ENCODE measurements at regions not wholly inside any gene's neighbourhood (a gene's known extent, or its start where the extent isn't known, plus 50 kb on each side); places are given as distances from the start of the nearest gene placed in this dataset.
"Not testable (repeated sequence)": the region's sequence is repeated elsewhere in the genome, so short reads cannot be mapped to it uniquely, and the experiment has no call there.

DNA sequence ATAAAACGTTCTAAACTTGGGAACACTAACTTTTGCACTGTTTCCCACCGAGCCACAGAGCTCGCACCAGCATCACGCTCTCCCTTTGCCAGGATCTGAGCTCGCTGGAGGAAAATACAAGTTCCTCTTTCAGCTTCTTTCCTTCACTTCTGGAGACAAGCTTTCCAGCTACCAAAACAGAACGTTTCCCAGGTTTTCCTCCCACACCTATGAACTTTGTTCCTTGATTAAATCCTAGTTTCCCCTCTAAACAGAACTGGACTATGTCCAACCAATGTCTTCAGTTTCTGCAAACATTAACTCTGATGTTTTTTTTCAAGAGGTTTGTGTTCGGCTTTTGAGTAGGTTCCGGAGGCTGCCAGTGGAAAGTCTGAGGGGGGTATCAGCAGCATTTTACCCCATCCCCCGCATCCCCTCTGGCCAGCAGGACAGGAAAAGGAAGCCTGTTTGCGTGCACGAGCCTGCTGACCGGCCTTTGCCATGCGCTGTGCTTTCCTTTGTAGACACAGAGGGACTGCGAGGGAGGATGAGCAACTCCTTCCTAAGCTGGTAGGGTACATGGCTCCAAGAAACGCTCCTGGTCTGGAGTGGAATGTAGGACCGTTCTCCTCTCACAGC, 135.5 kb downstream of the LY86 start:
- in situ Hi-C loops (cut with HindIII; ENCODE audit: low sequenced_read_pairs), result loop anchor here (5.0 kb wide), 1 partner anchor 58 kb away; no protein-coding TSS in a partner anchor

DNA sequence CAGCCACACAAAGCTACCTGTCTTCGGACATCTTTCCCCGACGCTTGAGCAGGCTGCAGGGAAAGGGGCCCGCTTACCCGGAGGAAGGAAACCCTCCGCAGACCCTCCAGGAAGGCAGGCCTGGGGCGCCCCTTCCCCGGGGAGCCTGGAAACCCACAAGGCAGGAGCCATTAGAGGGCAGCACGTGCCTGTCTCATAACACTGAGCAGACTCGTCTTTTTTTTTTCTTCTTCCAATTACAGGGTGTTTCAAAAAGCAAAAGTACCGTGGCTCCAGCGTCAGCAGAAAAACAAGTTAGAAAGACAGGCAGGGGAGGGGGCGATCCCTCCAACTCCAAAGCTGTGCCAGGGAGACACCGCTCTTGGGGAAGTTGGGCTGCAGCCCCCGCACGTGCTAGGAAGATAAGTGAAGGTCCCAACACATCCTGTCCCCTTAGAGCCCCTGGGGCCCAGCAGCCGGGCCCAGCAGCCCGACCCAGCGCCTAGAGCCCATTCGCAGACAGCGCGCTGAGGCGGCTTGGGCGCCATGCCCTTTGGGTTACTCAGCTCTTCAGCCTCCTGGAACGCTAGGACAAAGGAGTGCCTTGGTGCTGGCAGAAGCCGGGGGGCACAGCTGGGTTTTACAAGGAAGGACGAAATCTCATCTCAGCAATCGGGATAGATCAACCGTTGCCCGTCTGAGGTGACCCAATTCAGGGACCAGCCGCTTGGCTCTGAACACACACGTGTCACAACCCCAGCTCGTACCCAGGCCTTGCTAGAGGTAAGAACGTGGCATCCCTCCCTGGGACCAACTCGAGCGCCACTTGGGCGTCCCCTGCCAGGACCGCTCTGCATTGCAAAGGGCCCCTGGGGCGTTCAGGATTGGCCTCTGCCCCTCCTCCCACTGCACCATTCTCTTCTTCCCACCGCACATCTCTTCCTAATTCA, 136.3 kb downstream of the LY86 start:
- in situ Hi-C loops (cut with HindIII; ENCODE audit: low sequenced_read_pairs), result loop anchor here (5.0 kb wide), 1 partner anchor 57 kb away; no protein-coding TSS in a partner anchor

DNA sequence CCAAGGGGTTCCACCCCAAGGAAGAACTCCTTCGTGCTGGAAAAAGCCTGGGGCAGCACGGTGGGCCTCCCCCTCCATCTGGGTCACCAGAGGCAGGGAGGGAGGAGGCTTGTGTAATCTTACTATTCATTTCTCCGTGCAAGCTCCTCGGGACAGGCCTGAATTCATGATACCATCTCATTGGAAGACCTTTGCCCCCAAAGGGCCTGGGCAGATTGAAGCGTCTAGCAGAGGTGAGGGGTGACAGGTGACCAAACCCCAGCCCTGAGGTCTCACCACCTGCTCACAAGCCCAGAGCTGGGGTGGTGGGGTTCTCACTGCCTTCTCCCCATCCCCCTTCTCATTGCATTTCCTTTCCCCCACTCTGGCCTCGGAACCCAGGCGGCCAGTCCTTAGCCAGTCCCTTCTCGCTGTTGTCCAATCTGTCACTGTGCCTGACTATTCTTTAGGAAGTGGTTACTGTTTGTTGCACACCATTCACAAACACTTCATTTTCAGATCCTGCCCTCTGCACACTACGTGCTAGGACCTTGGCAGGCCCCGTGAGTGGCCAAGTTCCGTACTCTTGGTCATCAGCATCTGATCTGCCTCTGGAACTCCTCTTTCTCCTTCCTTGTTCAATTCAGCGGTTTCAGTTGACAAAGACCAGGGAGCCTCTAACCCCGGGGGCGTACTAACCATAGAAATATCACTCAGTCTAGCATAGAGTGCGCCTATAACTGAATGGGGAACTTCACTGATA, 137.1 kb downstream of the LY86 start:
- in situ Hi-C loops (cut with HindIII; ENCODE audit: low sequenced_read_pairs), result no loop called here

DNA sequence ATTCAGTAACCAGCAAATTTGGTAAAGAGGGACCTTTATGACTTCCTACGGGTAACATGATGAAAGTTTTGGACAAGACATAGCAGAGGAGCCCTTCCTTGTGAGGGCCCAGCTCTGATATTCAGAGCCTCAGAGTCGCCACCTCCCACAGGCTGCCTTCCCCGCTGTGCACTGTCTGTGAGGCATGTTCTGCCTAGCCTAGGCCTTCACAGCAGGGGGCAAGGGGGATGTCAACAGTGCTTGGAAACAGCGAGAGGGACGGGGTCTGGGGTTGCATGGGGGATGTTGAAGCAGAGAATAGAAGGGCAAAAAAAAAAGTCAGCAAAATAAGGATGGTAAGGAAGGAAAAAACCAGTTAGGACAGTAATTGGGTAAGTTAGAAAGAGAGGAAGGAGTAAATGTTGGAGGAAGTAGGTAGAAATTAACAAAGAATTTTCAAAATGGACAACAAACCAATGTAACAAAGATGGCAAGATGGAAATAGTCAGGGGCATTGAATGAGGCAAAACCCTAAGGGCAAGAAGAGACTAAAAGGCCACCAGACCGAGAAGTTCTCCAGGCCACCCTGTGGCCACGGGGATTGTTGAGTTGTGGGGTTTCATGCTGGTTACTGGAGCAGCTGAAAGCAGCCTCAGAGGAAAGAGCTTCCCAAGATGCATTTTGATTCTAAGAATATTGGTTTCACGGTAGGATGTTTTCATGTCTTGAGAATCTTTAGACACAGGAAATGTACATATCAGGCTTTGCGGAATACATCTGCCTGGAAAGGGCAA, 139.8 kb downstream of the LY86 start:
- in situ Hi-C loops (cut with HindIII; ENCODE audit: low sequenced_read_pairs), result no loop called here

DNA sequence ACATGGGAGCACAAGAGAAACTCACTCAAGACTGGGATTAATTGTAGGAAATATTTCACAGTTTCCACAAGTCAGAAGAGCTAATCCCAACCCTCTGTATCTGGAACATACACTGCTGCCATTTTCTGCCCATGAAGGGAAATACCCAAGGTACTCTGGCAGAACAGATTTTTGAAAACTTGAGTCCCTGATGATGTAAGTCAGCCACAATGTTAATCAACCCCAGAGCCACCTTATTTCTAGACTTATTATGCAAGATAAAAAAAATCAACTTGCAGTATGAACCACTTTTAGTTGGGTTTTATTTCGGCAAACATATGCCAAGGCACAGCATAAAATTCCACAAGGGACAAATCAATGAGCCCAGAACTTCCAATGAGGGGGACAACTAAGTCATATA, 141.5 kb downstream of the LY86 start:
- in situ Hi-C loops (cut with HindIII; ENCODE audit: low sequenced_read_pairs), result no loop called here

DNA sequence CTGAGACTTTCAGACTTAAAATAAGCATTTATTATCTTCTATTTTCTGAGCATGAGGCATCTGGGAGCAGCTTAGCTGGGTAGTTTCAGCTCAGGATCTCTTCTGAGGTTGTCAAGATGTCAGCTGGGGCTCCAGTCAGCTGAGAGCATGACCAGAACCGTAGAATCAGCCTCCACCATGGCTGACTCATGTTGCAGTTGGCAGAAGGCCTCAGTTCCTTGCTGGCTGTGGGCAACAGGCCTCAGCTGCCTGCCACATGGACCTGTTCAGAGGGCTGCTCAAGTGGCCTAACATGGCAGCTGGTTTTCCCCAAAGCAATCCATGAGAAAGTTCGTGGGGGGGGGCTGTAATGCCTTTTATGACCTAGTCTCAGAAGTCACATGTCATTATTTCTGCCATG, 142.3 kb downstream of the LY86 start:
- in situ Hi-C loops (cut with HindIII; ENCODE audit: low sequenced_read_pairs), result no loop called here

DNA sequence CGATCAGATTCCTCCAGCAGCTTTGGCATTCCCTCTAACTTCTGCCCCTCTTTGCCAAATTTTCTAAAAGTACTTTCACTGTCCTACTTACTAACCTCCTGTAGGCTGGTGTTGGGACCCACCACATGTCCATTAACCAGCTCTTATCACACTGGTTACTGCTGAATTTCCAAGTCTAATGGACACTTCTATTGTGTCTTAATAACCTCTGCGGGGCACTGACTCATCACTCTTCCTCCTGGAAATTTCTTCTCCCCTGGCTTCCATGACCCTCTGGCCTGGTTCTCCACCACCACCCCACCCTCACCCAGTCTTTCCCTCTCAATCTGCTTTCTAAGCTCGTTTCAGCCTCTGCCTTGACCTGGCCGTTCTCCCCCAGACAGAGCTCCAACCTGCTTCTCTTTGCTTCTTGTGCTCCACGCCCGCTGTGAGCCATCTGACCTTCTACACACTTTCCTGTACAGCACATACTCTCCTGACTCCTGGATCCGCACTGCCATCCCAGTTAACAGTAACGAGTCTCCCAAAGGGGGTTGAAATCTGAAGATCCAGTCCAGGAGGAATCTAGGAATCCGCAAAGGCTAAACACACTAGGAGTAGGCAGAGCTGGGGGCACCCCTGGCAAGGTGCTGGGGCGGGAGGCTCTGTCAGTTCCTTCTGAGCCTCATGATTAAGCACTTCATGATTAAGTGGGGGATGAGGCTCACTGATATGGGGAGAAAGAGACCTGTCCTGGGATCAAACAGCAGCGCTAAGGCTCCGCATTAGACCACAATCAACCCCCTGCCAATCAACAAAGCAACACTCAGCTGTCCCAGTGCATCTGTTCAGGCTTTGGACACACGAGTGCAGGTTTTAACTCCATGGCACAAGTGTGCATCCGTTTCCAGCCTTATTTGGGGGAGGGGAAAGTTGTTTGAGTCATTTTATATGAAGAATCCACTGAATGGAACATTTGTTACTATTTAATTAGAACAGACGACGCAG, 146.3 kb downstream of the LY86 start:
- in situ Hi-C loops (cut with HindIII; ENCODE audit: low sequenced_read_pairs), result no loop called here

DNA sequence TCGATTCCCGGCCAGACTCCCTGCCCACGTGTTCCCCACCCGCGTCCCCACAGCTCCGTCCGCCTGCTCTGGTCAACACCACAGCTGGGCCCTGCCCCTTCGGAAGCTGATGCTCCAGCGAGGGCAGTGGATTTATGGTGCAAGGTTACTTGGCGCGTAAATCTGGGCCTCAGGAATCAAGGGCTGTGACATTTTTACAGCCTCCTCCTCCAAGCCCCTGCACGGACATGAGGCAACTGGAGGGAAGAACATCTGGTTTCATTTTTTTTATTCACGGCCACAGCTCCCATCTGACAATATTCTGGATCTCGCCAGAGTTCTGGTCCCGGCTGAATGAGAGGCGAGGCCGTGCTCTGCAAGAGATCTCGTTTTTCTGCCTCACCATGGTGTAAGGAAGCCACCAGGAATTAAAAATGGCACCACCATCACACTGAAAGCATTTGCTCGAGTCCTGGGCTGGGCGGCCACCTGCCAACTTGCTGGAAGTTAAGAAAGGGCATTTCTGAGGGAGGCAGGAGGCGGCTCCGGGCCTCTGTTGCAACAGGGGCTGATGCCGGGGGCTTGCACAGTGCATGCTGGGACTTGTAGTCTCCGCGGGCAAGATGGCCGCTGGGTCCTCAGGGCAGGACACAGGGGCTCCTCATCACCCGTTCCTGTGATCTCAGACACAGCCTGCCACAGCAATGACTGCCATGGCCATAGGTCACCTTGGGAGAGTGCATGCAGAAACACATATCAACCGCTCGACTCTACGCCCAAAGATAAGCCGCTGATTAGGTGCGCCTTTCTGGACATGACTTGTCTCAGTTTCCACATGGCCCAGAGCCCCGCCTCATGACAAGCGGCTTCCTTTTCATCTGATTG, 148.5 kb downstream of the LY86 start:
- in situ Hi-C loops (cut with HindIII; ENCODE audit: low sequenced_read_pairs), result no loop called here

DNA sequence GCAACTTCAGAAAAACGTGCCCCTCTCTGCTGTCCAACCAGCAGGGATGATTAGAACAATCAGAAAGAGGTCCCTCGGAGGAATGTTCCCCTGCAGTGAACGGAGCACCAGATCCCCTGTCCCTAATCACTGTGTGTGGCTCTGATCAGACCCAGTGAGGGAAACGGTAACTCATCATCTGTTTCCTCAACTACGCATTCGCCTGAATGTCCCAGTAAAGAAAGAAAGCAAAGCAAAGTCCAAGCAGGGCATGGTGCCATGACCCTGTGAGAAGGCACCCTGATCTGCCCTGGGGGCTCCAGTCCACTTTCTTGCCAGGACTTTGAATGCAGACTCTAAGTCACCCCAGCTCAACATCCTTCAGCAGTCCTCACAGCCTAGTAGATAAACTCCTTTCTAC, 149.2 kb downstream of the LY86 start:
- in situ Hi-C loops (cut with HindIII; ENCODE audit: low sequenced_read_pairs), result no loop called here

DNA sequence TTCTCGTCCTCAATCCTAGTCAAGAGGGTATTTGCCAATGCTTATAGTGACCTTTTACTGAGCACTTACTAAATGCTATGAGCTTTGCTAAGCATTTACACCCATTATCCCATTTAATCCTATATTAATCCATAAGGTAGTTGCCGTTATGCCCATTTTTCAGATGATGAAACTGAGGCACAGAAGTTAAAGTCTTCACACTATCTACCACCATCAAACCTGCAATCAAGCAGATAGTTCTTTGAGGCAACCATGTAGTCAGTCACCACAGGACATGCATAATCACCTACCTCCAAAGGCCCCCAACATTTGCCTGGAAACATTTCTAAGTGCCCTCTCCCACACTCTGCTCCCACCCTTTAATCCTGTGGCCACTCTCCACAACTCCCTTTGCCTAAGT, 149.6 kb downstream of the LY86 start:
- in situ Hi-C loops (cut with HindIII; ENCODE audit: low sequenced_read_pairs), result no loop called here

DNA sequence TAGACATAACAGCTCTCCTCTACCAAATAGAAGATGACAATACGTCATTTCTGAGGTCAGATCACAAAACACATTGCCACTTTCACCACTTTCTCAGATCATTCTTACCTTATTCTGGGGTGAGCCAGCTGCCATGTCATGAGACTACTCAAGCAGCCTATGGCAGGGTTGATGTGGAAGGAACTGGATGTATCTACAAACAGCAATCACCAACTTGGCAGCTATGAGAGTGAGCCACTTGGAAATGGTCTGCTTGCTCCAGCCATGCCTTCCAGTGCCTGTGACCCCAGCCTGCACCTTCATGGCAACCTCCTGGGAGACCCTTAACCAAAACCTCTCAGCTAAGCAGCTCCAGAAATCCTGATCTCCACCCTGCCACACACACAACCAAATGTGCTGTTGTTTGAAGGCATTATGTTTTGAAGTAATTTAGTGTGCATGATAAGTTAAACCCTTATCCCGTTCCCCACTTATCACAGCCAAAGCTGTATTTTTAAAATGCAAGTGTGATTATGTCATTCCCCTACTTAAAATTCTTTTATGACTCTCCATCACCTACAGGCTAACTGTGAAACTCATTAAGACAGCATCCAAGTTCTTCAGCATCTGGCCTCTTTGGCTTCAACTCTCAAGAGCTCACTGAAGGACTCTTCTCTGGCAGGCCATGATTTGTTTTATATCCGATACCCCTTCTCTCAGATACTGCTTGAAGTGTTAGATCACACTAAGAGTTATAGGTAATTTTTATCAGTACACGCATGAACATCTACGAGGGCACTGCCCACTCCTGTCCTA, 150.6 kb downstream of the LY86 start:
- in situ Hi-C loops (cut with HindIII; ENCODE audit: low sequenced_read_pairs), result no loop called here

DNA sequence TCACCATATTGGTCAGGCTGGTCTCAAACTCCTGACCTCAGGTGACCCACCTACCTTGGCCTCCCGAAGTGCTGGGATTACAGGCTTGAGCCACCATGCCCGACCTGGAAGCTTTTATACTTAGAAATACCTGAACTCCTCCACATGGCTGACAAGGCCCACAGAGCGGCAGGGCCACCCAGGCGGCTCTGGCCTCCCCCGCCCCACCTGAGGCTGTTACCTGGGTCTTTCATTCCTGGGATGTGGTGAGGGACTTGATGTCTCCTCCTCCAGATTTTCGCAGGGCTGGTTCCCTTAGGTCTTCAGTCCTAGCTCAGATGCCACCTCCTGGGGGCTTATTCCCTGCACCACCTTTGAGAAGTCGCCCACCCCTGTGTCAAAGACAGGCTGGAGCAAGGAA, 152.1 kb downstream of the LY86 start:
- in situ Hi-C loops (cut with HindIII; ENCODE audit: low sequenced_read_pairs), result no loop called here

DNA sequence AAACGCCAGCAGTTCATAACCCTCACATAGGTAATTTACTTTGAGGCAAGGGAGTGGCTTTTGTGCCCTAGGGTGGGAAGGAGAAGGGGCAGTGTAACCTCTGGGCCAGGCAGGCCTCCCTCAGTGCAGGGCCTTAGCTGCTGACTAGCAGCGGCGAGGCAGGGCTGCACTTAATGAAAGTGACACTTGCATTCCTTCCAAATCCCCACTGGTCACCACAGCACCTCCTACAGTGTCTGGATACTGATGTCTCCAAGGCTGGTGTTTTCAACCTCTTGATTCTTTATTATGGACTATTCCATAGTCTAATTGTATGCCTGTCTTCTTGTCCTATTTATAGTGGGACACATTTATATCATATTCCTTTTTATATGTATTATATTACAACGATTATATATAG, 152.7 kb downstream of the LY86 start:
- in situ Hi-C loops (cut with HindIII; ENCODE audit: low sequenced_read_pairs), result no loop called here

DNA sequence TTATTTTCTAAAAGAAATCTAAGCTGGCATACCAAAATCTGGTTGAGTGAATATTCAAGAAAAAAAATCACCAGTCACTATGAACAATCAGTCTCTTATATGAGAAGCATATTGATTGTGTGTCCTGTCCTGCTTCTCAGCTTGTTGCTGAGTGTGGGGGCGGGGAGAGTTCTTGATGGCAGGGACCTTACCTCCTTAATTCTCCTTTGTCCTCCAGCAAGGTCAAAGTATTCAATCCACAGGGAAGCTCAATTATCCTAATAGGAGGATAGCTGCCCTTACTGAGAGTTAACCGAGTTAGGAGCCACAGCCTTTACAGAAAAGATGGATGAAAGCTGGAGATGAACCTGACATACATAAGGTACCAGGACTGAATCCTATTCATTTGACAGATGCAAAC, 154.0 kb downstream of the LY86 start:
- in situ Hi-C loops (cut with HindIII; ENCODE audit: low sequenced_read_pairs), result no loop called here

DNA sequence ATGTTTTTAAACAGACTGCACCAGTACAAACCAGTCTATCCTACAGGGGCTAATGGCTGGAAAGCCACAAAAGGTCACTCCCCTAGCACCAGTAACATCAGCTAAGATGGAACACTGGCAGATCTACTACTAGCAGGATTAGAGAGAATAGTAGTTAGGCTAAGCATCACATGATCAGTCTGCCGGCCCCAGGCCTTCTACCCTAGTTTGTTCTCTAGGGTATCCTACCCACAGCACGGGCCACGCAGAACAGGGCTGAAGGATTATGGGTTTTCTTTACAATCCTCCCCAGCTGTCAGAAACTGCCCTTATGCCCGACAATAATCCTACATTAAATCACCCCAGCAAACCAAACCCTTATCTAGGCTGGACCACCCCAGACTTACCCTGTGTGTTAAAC, 156.0 kb downstream of the LY86 start:
- in situ Hi-C loops (cut with HindIII; ENCODE audit: low sequenced_read_pairs), result no loop called here

DNA sequence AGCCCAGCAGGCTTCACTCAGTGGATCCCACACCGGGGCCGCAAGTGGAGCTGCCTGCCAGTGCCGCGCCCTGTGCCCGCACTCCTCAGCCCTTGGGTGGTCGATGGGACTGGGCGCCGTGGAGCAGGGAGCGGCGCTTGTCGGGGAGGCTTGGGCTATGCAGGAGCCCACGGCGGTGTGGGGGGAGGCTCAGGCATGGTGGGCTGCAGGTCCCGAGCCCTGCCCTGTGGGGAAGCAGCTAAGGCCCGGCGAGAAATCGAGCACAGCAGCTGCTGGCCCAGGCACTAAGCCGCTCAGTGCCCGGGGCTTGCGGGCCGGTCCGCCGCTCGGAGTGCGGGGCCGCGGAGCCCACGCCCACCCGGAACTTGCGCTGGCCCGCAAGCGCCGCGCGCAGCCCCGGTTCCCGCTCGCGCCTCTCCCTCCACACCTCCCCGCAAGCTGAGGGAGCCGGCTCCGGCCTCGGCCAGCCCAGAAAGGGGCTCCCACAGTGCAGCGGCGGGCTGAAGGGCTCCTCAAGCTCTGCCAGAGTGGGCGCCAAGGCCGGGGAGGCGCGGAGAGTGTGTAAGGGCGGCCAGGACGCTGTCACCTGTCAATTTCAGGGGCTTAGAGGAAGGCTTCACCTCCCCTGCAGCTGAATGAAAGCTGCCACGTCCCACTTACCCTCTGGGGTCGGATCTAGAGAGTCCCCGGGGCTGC, 157.3 kb downstream of the LY86 start:
- in situ Hi-C loops (cut with HindIII; ENCODE audit: low sequenced_read_pairs), result not testable (repeated sequence)

DNA sequence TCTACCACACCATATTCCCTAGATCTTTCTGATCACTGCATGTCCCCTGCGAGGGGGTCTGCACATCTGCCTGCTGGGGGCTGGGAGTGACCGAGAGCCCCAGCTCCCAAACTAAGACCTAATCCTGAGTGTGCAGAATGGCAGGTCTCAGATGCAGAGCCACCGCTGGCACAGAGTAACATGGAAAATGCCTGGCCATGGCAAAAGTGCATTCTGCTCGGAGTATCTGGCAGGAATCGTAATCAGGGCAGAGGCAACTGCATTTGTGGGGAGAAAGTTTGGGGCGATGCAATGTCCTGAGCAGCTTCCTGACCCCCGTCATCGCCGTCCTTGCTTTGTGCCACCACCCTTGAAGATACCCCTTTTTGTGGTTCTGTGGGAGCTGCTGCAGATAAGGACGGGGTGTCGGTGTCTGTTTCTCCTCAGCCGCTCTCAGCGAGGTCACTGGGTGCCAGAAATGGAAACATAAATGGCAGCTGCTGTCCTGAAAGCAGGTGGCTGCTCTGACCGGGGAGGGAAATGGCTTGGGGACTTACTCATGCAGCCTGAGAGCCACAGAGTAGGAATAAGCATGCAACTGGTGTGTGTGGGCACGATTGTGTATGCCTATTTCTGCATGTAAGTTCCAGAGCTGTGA, 157.9 kb downstream of the LY86 start:
- in situ Hi-C loops (cut with HindIII; ENCODE audit: low sequenced_read_pairs), result no loop called here
